ENCODE measurements at regions not wholly inside any gene's neighbourhood (a gene's known extent, or its start where the extent isn't known, plus 50 kb on each side); places are given as distances from the start of the nearest gene placed in this dataset.

GRCh38 chrX:120768681-120769080 lies 107.0 kb downstream of the CT47B1 start:
- TF ChIP-seq CTCF (conservative IDR thresholded peaks at IDR 0.05 in 1 of 2, IDR thresholded peaks at IDR 0.05 in 1 of 2; ENCODE audit: low read depth in 1 of 2, low read length in 2 of 2) = no peak
- TF ChIP-seq EZH2 (IDR thresholded peaks at IDR 0.05; ENCODE audit: low read length, missing control alignments) = no peak
